HL-60 (cell line): ENCODE measurements at regions not wholly inside any gene's neighbourhood (a gene's known extent, or its start where the extent isn't known, plus 50 kb on each side); places are given as distances from the start of the nearest gene placed in this dataset.

Experiments used
- GABPA ChIP-seq: IDR thresholded peaks from 2 replicates; pipeline ENCODE4 v1.6.1; 2012; ENCODE audit warnings: low read depth
- POLR2AphosphoS5 ChIP-seq: IDR thresholded peaks from 2 replicates; pipeline ENCODE4 v1.6.1; 2012; ENCODE audit warnings: low read depth
- REST ChIP-seq: IDR thresholded peaks from 2 replicates; pipeline ENCODE4 v1.6.1; 2012; ENCODE audit warnings: low read depth; ENCODE audit not compliant: insufficient replicate concordance
- TF ChIP-seq, protein P1 (sequence below): IDR thresholded peaks from one replicate; pipeline ENCODE4 v1.5.1; 2011; ENCODE audit warnings: low read length, control low read depth, inconsistent platforms; ENCODE audit not compliant: insufficient read depth

DNA sequence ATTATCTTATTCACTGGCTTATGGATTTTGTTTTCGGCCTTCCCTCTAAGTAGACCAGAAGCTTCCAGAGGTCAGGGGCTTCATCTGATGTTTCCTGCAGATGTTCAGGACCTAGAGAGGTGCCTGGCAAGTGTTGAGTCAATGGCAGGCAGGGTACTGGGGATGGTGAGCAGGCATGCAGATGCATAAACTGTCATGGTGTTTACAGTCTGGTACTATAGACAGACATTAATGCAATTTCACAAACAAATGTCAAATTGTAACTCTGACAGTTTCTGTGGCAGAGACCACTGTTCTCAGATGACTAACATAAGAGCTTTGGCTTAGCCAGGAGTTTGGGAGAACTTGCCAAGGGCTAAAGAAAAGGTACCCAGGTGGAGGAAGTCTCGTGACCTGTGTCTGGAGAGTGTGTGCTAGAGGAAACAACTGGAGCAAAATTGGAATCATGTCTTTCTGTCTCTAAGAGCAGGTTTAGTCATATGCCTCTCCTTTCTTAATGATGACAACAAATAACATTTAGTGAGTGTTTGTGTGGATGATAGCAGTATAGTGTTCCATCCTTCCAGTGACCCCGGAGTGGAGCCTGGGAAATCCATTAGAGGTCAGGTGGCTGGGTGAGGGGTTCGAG lies 53.7 kb upstream of the TRAK1 start:
- TF ChIP-seq, protein P1, sequence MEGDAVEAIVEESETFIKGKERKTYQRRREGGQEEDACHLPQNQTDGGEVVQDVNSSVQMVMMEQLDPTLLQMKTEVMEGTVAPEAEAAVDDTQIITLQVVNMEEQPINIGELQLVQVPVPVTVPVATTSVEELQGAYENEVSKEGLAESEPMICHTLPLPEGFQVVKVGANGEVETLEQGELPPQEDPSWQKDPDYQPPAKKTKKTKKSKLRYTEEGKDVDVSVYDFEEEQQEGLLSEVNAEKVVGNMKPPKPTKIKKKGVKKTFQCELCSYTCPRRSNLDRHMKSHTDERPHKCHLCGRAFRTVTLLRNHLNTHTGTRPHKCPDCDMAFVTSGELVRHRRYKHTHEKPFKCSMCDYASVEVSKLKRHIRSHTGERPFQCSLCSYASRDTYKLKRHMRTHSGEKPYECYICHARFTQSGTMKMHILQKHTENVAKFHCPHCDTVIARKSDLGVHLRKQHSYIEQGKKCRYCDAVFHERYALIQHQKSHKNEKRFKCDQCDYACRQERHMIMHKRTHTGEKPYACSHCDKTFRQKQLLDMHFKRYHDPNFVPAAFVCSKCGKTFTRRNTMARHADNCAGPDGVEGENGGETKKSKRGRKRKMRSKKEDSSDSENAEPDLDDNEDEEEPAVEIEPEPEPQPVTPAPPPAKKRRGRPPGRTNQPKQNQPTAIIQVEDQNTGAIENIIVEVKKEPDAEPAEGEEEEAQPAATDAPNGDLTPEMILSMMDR, result no peak
- TF ChIP-seq POLR2AphosphoS5, result no peak
- TF ChIP-seq GABPA, result no peak
- TF ChIP-seq REST, result no peak
